Adrenal gland (tissue), 9 donors: ENCODE measurements at regions not wholly inside any gene's neighbourhood (a gene's known extent, or its start where the extent isn't known, plus 50 kb on each side); places are given as distances from the start of the nearest gene placed in this dataset.
"Not testable (repeated sequence)": the region's sequence is repeated elsewhere in the genome, so short reads cannot be mapped to it uniquely, and the experiment has no call there.

Experiments used
- DNase-seq, 7 donors: peaks; one replicate each; pipeline ENCODE4 v3.0.0-alpha.2; 2019 to 2020
- H3K27ac ChIP-seq, 5 donors: fragments of 200-600 bp; sonication (generic) in 4 of 5; 1 replicate in 3 of 5; 2 replicates in 2 of 5; pipeline versions ENCODE4 v1.5.1 to v1.8.0; 2016 to 2020; ENCODE audit warnings: mild to moderate bottlenecking in 1 of 5
- H3K27me3 ChIP-seq: fragments of 200-600 bp; 2 replicates; pipeline ENCODE4 v1.8.0; 2021
- H3K36me3 ChIP-seq, 2 donors: fragments of 200-600 bp; replicated peaks in 1 of 2; 1 replicate in 1 of 2; 2 replicates in 1 of 2; pipeline versions ENCODE4 v1.5.1 to v1.8.0; 2018 to 2022
- H3K4me1 ChIP-seq, 2 donors: fragments of 200-600 bp; replicated peaks in 1 of 2; 1 replicate in 1 of 2; 2 replicates in 1 of 2; pipeline versions ENCODE4 v1.5.1 to v1.8.0; 2018 to 2021
- H3K4me3 ChIP-seq, 4 donors: fragments of 200-600 bp; sonication (generic) in 3 of 4; one replicate each; pipeline ENCODE4 v1.5.1; 2016 to 2018
- H3K9me3 ChIP-seq, 3 donors: fragments of 200-600 bp; sonication (generic) in 1 of 3; replicated peaks in 1 of 3; 1 replicate in 2 of 3; 2 replicates in 1 of 3; pipeline versions ENCODE4 v1.5.1 to v1.8.0; 2016 to 2021
- WGBS, 4 donors: extraction: QIAGEN DNeasy Blood & Tissue Kit in 2 of 4; methylation state at CpG; one replicate each; pipeline versions ENCODE4 v1.1.5 to v1.1.7; 2013 to 2017; 5-methylcytosine and 5-hydroxymethylcytosine counted together
- intact Hi-C, 2 donors: fragments of 100-400 bp; cut with DNase I; formaldehyde crosslinking; loops; one replicate each; pipeline versions ENCODE4 v1.14.1 to v1.15.0; 2022 to 2023
- donor health status: healthy with polysubstance abuse.
- donor health status: Bipolar disorder and iron deficiency.
- donor health status: DM: yes; HTN: yes; CAD: no.
- donor health status: DM: no; HTN: no; CAD: no.
- donor health status: DM: no; HTN: no; CAD: no.

GRCh38 chr7:149930374-149931068 is 56.8 kb downstream of the ATP6V0E2 start:
- H3K27me3 ChIP-seq, H3K4me3 ChIP-seq, H3K36me3 ChIP-seq, DNase-seq, intact Hi-C loops, H3K9me3 ChIP-seq, H3K4me1 ChIP-seq, H3K27ac ChIP-seq: not testable (repeated sequence)
- WGBS, 4 donors, result 48 to 70% (median 59%) methylated on average over 4 to 7 of the region's 7 CpGs

GRCh38 chr7:149933776-149934175 is 60.0 kb downstream of the ATP6V0E2 start:
- H3K4me1 ChIP-seq, H3K27ac ChIP-seq, H3K4me3 ChIP-seq, intact Hi-C loops, H3K9me3 ChIP-seq, H3K27me3 ChIP-seq, DNase-seq, H3K36me3 ChIP-seq: not testable (repeated sequence)
- WGBS, 4 donors, result 73 to 96% (median 91%) methylated on average over 4 to 5 of the region's 5 CpGs

- H3K4me3 ChIP-seq, DNase-seq, H3K9me3 ChIP-seq, H3K36me3 ChIP-seq, intact Hi-C loops, H3K27me3 ChIP-seq, H3K27ac ChIP-seq, H3K4me1 ChIP-seq: not testable (repeated sequence)
- no CpG with 5 or more reads among the region's 4 CpGs for WGBS, 4 donors
Measured at GRCh38 chr7:149947346-149947745, 73.6 kb downstream of the ATP6V0E2 start.

GRCh38 chr7:149948444-149948843 is 74.7 kb downstream of the ATP6V0E2 start:
- H3K9me3 ChIP-seq, intact Hi-C loops: not testable (repeated sequence)
- 85 to 100% (median 89%) methylated on average over 3 to 12 of the region's 13 CpGs for WGBS, 4 donors

GRCh38 chr7:149949863-149950577 is 76.3 kb downstream of the ATP6V0E2 start:
- intact Hi-C loops, H3K36me3 ChIP-seq, H3K27ac ChIP-seq, H3K4me1 ChIP-seq, H3K9me3 ChIP-seq, DNase-seq, H3K27me3 ChIP-seq, H3K4me3 ChIP-seq: not testable (repeated sequence)
- 43 to 85% (median 66%) methylated on average over 5 to 7 of the region's 13 CpGs for WGBS, 4 donors

More at GRCh38 chr7:149948444-149948843, 74.7 kb downstream of the ATP6V0E2 start:
- not testable (repeated sequence) for H3K27me3 ChIP-seq, DNase-seq, H3K4me1 ChIP-seq, H3K36me3 ChIP-seq, H3K27ac ChIP-seq, H3K4me3 ChIP-seq

GRCh38 chr7:149950578-149950924 is 76.8 kb downstream of the ATP6V0E2 start:
- no CpG with 5 or more reads among the region's 4 CpGs for WGBS, 4 donors
- H3K4me1 ChIP-seq, H3K27me3 ChIP-seq, H3K36me3 ChIP-seq, DNase-seq, H3K9me3 ChIP-seq, intact Hi-C loops, H3K27ac ChIP-seq, H3K4me3 ChIP-seq: not testable (repeated sequence)

GRCh38 chr7:149951579-149951978 is 77.8 kb downstream of the ATP6V0E2 start:
- H3K27ac ChIP-seq, DNase-seq, H3K36me3 ChIP-seq, H3K9me3 ChIP-seq, H3K27me3 ChIP-seq, intact Hi-C loops, H3K4me1 ChIP-seq, H3K4me3 ChIP-seq: not testable (repeated sequence)
- WGBS, 4 donors, result 85 to 97% (median 91%) methylated on average over 1 to 2 of the region's 2 CpGs

- H3K27me3 ChIP-seq, H3K4me3 ChIP-seq, DNase-seq, intact Hi-C loops, H3K9me3 ChIP-seq, H3K4me1 ChIP-seq, H3K36me3 ChIP-seq, H3K27ac ChIP-seq: not testable (repeated sequence)
- WGBS, 4 donors, result 63 to 80% (median 73%) methylated on average over 2 of the region's 2 CpGs
Measured at GRCh38 chr7:149958880-149959279, 85.1 kb downstream of the ATP6V0E2 start.

- intact Hi-C loops, H3K9me3 ChIP-seq, H3K27me3 ChIP-seq, H3K4me3 ChIP-seq, H3K4me1 ChIP-seq, DNase-seq, H3K27ac ChIP-seq, H3K36me3 ChIP-seq: not testable (repeated sequence)
Measured at GRCh38 chr7:149960863-149961262, 87.1 kb downstream of the ATP6V0E2 start.

GRCh38 chr7:149961878-149962277 is 88.1 kb downstream of the ATP6V0E2 start:
- H3K9me3 ChIP-seq, H3K4me3 ChIP-seq, DNase-seq, H3K4me1 ChIP-seq, H3K27me3 ChIP-seq, H3K36me3 ChIP-seq, intact Hi-C loops, H3K27ac ChIP-seq: not testable (repeated sequence)
- WGBS, 4 donors, result 54 to 93% (median 75%) methylated on average over 1 to 2 of the region's 2 CpGs

- H3K9me3 ChIP-seq, H3K4me3 ChIP-seq, H3K27me3 ChIP-seq, H3K27ac ChIP-seq, H3K4me1 ChIP-seq, intact Hi-C loops, H3K36me3 ChIP-seq: not testable (repeated sequence)
- DNase-seq, result peak in 5 of 7 donors; percentile 17 to 59 (median 23)
- 36 to 63% (median 55%) methylated on average over 5 to 8 of the region's 8 CpGs for WGBS, 4 donors
Measured at GRCh38 chr7:149962685-149963319, 89.0 kb downstream of the ATP6V0E2 start.
